HEK293 (cell line): ENCODE measurements at regions not wholly inside any gene's neighbourhood (a gene's known extent, or its start where the extent isn't known, plus 50 kb on each side); places are given as distances from the start of the nearest gene placed in this dataset.
A peak's percentile ranks its signal among the peaks of the same experiment; 100 is the strongest.

ENCODE experiments used
- CTCF ChIA-PET: fragments of 350-600 bp; formaldehyde crosslinking; extraction: SDS; loops from one replicate; lab custom pipeline; 2021; ENCODE audit warnings: antibody characterized with exemption; lab: Yijun Ruan, JAX
- POLR2A ChIA-PET: fragments of 300-600 bp; formaldehyde crosslinking; extraction: SDS; loops from one replicate; lab custom pipeline; 2020; ENCODE audit warnings: antibody characterized with exemption, inconsistent platforms; lab: Yijun Ruan, JAX
- H3K27ac ChIP-seq: fragments of 200-500 bp; sonication (Bioruptor generic); 2 replicates; pipeline ENCODE4 v1.5.1; 2014; ENCODE audit warnings: low read depth, low read length, control low read depth, inconsistent platforms; ENCODE audit errors: extremely low read depth
- H3K36me3 ChIP-seq, 2 experiments: fragments of 200-500 bp in 1 of 2; sonication (Bioruptor generic) in 1 of 2; 1 replicate in 1 of 2; 2 replicates in 1 of 2; pipeline ENCODE4 v1.5.1; 2014 to 2017; ENCODE audit warnings: inconsistent platforms in 2 of 2, low read length in 2 of 2; ENCODE audit not compliant: control insufficient read depth in 2 of 2, insufficient read depth in 1 of 2
- H3K4me1 ChIP-seq: fragments of 200-500 bp; sonication (Bioruptor generic); 2 replicates; pipeline ENCODE4 v1.5.1; 2014; ENCODE audit warnings: mild to moderate bottlenecking, low read length, inconsistent platforms; ENCODE audit not compliant: control insufficient read depth, insufficient read depth
- H3K4me3 ChIP-seq: 2 replicates; pipeline ENCODE4 v1.5.1; 2011; ENCODE audit warnings: low read depth, mild to moderate bottlenecking, control low read depth, low read length, moderate library complexity
- H3K9me3 ChIP-seq: fragments of 200-500 bp; sonication (Bioruptor generic); 2 replicates; pipeline ENCODE4 v1.5.1; 2014; ENCODE audit warnings: low read depth, low read length, inconsistent platforms; ENCODE audit not compliant: control insufficient read depth, insufficient read depth
- CTCF ChIP-seq: fragments of 450-650 bp; formaldehyde crosslinking; IDR thresholded peaks from 2 replicates; pipeline ENCODE4 v1.5.1; 2016; ENCODE audit warnings: missing biosample characterization, missing genetic modification characterization
- GLI2 ChIP-seq: fragments of 450-650 bp; formaldehyde crosslinking; IDR thresholded peaks from 2 replicates; pipeline ENCODE4; 2017; ENCODE audit warnings: missing biosample characterization, missing genetic modification characterization, low read depth, borderline replicate concordance
- GLIS1 ChIP-seq: fragments of 450-650 bp; formaldehyde crosslinking; IDR thresholded peaks from 2 replicates; pipeline ENCODE4 v1.5.1; 2016; ENCODE audit warnings: missing biosample characterization, missing genetic modification characterization
- GLIS2 ChIP-seq: fragments of 450-650 bp; formaldehyde crosslinking; IDR thresholded peaks from 2 replicates; pipeline ENCODE4 v1.5.1; 2016; ENCODE audit warnings: missing biosample characterization, missing genetic modification characterization
- IKZF3 ChIP-seq: fragments of 450-650 bp; IDR thresholded peaks from 2 replicates; pipeline ENCODE4 v1.5.0; 2018; ENCODE audit warnings: missing biosample characterization, mild to moderate bottlenecking, missing genetic modification characterization, moderate library complexity
- SETDB1 ChIP-seq: IDR thresholded peaks from one replicate; pipeline ENCODE4 v1.6.1; 2017; ENCODE audit warnings: mild to moderate bottlenecking, low read length, moderate library complexity, mixed read lengths; ENCODE audit not compliant: insufficient read length
- YY2 ChIP-seq: fragments of 450-650 bp; formaldehyde crosslinking; IDR thresholded peaks from 2 replicates; pipeline ENCODE4 v1.5.1; 2016; ENCODE audit warnings: missing biosample characterization, missing genetic modification characterization
- ZBTB1 ChIP-seq: fragments of 450-650 bp; formaldehyde crosslinking; IDR thresholded peaks from 2 replicates; pipeline ENCODE4 v1.5.1; 2016; ENCODE audit warnings: missing biosample characterization, missing genetic modification characterization
- ZFP3 ChIP-seq: fragments of 450-650 bp; formaldehyde crosslinking; IDR thresholded peaks from 2 replicates; pipeline ENCODE4 v1.5.1; 2016; ENCODE audit warnings: low read depth, missing biosample characterization, missing genetic modification characterization
- ZNF266 ChIP-seq: fragments of 450-650 bp; formaldehyde crosslinking; IDR thresholded peaks from 2 replicates; pipeline ENCODE4 v1.5.1; 2016; ENCODE audit warnings: missing biosample characterization, missing genetic modification characterization, low read depth
- ZNF510 ChIP-seq: fragments of 450-650 bp; formaldehyde crosslinking; IDR thresholded peaks from 2 replicates; pipeline ENCODE4 v1.5.1; 2018; ENCODE audit warnings: mild to moderate bottlenecking, missing genetic modification characterization, missing biosample characterization; ENCODE audit not compliant: insufficient replicate concordance
- ZNF555 ChIP-seq: fragments of 450-650 bp; formaldehyde crosslinking; conservative IDR thresholded peaks from 2 replicates; pipeline ENCODE4 v1.5.1; 2017; ENCODE audit warnings: missing biosample characterization, mild to moderate bottlenecking, missing genetic modification characterization, inconsistent platforms
- ZNF624 ChIP-seq: fragments of 450-650 bp; formaldehyde crosslinking; IDR thresholded peaks from 2 replicates; pipeline ENCODE4 v1.5.1; 2017; ENCODE audit warnings: missing biosample characterization, missing genetic modification characterization
- ZNF626 ChIP-seq: fragments of 450-650 bp; sonication (Bioruptor Pico); formaldehyde crosslinking; IDR thresholded peaks from 2 replicates; pipeline ENCODE4 v1.5.1; 2018; ENCODE audit warnings: missing biosample characterization, missing genetic modification characterization, inconsistent platforms
- ZNF660 ChIP-seq: fragments of 450-650 bp; IDR thresholded peaks from 2 replicates; pipeline ENCODE4 v1.5.1; 2018; ENCODE audit warnings: missing biosample characterization, mild to moderate bottlenecking, missing genetic modification characterization
- ZXDB ChIP-seq: fragments of 450-650 bp; formaldehyde crosslinking; IDR thresholded peaks from 2 replicates; pipeline ENCODE4 v1.5.1; 2016; ENCODE audit warnings: missing biosample characterization, missing genetic modification characterization
- TF ChIP-seq, protein P1 (sequence below): fragments of 450-650 bp; formaldehyde crosslinking; IDR thresholded peaks from 2 replicates; pipeline ENCODE4 v1.5.1; 2016; ENCODE audit warnings: missing biosample characterization, missing genetic modification characterization

DNA sequence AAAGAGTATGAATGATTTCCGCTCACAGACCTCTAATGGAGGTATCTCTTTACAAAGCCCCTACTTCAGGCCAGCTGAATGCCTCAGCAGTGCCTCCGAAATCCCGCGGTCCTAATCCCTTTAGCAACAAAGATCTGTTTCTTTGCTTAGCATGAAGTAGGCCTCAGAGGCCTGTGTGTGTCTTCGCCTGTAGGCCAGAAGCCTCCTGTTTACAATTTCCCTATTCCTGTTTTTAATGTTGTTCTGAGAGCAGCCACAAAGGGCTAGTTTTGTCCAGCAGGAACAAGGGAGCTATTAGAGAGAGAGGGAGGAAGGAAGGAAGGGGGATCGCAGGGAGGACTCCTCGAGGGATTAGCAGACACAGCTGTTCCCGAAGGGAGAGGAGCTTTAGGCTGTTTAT lies 166.4 kb upstream of the SPRY4 start (continued):
- no peak for TF ChIP-seq CTCF
- no peak for TF ChIP-seq GLIS2 (tag by site-specific recombination)
- no peak for TF ChIP-seq GLI2

- no peak overlapping the region for H3K4me3 ChIP-seq
- CTCF ChIA-PET = interaction anchor here (0.6 kb wide), 1 partner anchor 35 kb away, joined by 4 read pairs; no protein-coding TSS in a partner anchor
- H3K36me3 ChIP-seq = no peaks in the 10 kb centered on the region
- H3K27ac ChIP-seq = no peak overlapping the region
- H3K9me3 ChIP-seq = no peaks in the 10 kb centered on the region
- POLR2A ChIA-PET = no interaction called here
- no peaks in the 10 kb centered on the region for H3K4me1 ChIP-seq
- TF ChIP-seq ZNF510 (no peak), YY2 (tag by site-specific recombination) (no peak), IKZF3 (tag by site-specific recombination) (no peak), SETDB1 (no peak)
These were observed 161.8 kb upstream of the SPRY4 start for GRCh38 chr5:142486581-142486980.

DNA sequence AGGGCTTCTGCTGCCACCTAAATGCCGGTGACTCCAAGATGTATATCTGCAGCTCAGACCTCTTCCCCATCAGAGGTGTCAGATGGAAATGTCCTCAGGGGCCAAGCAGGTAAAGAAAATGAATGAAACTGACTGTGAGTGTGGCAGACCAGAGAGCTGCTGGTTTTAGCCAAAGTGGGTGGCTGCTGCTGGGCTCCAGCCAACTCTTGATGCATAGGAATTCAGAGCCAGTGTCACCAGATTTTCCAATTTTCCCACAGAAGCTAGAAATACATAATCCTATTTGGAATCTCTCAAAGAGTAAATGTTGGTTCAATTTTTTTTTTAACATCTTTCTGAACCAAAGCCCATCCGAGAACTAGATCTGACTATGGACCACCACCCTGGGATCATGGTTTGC lies 161.2 kb upstream of the SPRY4 start:
- TF ChIP-seq ZNF624 (tag by site-specific recombination) = no peak
- no peak for TF ChIP-seq ZFP3 (tag by site-specific recombination)
- no peak for TF ChIP-seq ZXDB
- TF ChIP-seq ZNF660 (tag by site-specific recombination) = no peak
- no peak for TF ChIP-seq ZNF626
- TF ChIP-seq ZBTB1 (tag by site-specific recombination) = no peak
- TF ChIP-seq, protein P1, sequence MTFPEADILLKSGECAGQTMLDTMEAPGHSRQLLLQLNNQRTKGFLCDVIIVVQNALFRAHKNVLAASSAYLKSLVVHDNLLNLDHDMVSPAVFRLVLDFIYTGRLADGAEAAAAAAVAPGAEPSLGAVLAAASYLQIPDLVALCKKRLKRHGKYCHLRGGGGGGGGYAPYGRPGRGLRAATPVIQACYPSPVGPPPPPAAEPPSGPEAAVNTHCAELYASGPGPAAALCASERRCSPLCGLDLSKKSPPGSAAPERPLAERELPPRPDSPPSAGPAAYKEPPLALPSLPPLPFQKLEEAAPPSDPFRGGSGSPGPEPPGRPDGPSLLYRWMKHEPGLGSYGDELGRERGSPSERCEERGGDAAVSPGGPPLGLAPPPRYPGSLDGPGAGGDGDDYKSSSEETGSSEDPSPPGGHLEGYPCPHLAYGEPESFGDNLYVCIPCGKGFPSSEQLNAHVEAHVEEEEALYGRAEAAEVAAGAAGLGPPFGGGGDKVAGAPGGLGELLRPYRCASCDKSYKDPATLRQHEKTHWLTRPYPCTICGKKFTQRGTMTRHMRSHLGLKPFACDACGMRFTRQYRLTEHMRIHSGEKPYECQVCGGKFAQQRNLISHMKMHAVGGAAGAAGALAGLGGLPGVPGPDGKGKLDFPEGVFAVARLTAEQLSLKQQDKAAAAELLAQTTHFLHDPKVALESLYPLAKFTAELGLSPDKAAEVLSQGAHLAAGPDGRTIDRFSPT (tag by site-specific recombination) = no peak
- no peak overlapping the region for H3K4me3 ChIP-seq
- H3K4me1 ChIP-seq = no peaks in the 10 kb centered on the region
- H3K9me3 ChIP-seq = no peaks in the 10 kb centered on the region
- no peaks in the 10 kb centered on the region for H3K36me3 ChIP-seq
- no peak overlapping the region for H3K27ac ChIP-seq
- ChIA-PET CTCF (interaction anchor here (0.6 kb wide), 1 partner anchor 34 kb away, joined by 4 read pairs; no protein-coding TSS in a partner anchor), POLR2A (no interaction called here)

DNA sequence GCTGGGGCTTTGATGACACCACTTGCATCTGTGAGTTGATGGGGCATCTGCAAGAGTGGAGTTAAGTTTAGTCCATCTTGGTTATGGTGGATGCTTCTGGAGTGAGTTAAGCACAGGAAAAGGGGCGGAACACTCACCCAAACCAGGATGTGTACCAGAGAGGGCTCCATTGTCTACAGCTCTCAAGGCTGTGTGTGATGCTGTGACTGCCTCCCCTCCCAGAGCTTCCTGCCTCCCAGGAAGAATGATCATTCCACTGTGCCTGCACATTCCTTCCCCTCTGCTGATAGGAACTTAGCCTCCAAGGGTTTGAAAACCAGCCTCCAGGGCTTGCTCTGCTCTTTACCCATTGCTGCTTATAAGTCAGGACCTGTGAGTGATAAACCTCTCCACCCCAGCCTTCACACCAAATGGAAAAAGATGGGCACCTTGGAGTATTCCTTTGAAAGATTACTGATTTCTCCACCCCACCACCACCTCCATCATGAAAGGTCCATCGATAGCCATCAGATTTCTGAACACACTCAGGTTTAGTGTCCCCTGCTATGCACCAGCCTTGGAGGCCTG lies 160.1 kb upstream of the SPRY4 start:
- CTCF ChIA-PET = no interaction called here
- POLR2A ChIA-PET = interaction anchor here (0.6 kb wide), 1 partner anchor 46 kb away, joined by 4 read pairs; no protein-coding TSS in a partner anchor
- H3K27ac ChIP-seq = no peak overlapping the region
- no peaks in the 10 kb centered on the region for H3K9me3 ChIP-seq
- H3K4me1 ChIP-seq = no peaks in the 10 kb centered on the region
- TF ChIP-seq GLIS1 (tag by site-specific recombination) = peak; percentile 63
- no peak for TF ChIP-seq ZNF555 (tag by site-specific recombination)
- peak; percentile 97 for TF ChIP-seq ZNF266 (tag by site-specific recombination)
- H3K4me3 ChIP-seq = no peak overlapping the region
- H3K36me3 ChIP-seq = no peaks in the 10 kb centered on the region
